ENCODE measurements at regions not wholly inside any gene's neighbourhood (a gene's known extent, or its start where the extent isn't known, plus 50 kb on each side); places are given as distances from the start of the nearest gene placed in this dataset.

- POLR2A ChIA-PET: no interaction called here
Measured at GRCh38 chr2:199602271-199602895, 144.6 kb upstream of the SATB2 start.

GRCh38 chr2:199596549-199596948 is 138.8 kb upstream of the SATB2 start:
- no peak overlapping the region for H3K27ac ChIP-seq (ENCODE audit: extremely low read depth, low read depth, low read length)
- no peaks in the 10 kb centered on the region for H3K9me3 ChIP-seq (ENCODE audit: control insufficient read depth, insufficient read depth, low read depth, low read length)
- ChIA-PET POLR2A (no interaction called here), CTCF (interaction anchor here (0.6 to 1.6 kb wide), 25 partner anchors 10 to 1282 kb away, joined by 3 to 13 read pairs (median 4); no protein-coding TSS in a partner anchor)
- no peaks in the 10 kb centered on the region for H3K36me3 ChIP-seq (ENCODE audit: control insufficient read depth in 2 of 2, insufficient read depth in 1 of 2, low read length in 2 of 2)
- TF ChIP-seq ZNF362 (tag by site-specific recombination; IDR thresholded peaks at IDR 0.05) (0 out of 2 replicates have a peak, but pooled peaks have one; percentile 21), ZNF169 (tag by site-specific recombination; IDR thresholded peaks at IDR 0.05) (no peak), ZNF654 (tag by site-specific recombination; IDR thresholded peaks at IDR 0.05; ENCODE audit: low read depth) (peak; percentile 49)
- no peaks in the 10 kb centered on the region for H3K4me1 ChIP-seq (ENCODE audit: control insufficient read depth, insufficient read depth, low read length)
- H3K4me3 ChIP-seq (ENCODE audit: low read depth, low read length): no peak overlapping the region

More at GRCh38 chr2:199602271-199602895, 144.6 kb upstream of the SATB2 start:
- CTCF ChIA-PET: interaction anchor here (0.6 to 1.4 kb wide), 8 partner anchors 8 to 1288 kb away, joined by 3 to 11 read pairs (median 3); no protein-coding TSS in a partner anchor
- no peak overlapping the region for H3K27ac ChIP-seq (ENCODE audit: extremely low read depth, low read depth, low read length)
- H3K9me3 ChIP-seq (ENCODE audit: control insufficient read depth, insufficient read depth, low read depth, low read length): no peaks in the 10 kb centered on the region
- H3K36me3 ChIP-seq (ENCODE audit: control insufficient read depth in 2 of 2, insufficient read depth in 1 of 2, low read length in 2 of 2): no peaks in the 10 kb centered on the region
- H3K4me3 ChIP-seq (ENCODE audit: low read depth, low read length): no peak overlapping the region
- no peaks in the 10 kb centered on the region for H3K4me1 ChIP-seq (ENCODE audit: control insufficient read depth, insufficient read depth, low read length)
- TF ChIP-seq ZNF248 (tag by site-specific recombination; IDR thresholded peaks at IDR 0.05) (no peak), ZNF654 (tag by site-specific recombination; IDR thresholded peaks at IDR 0.05; ENCODE audit: low read depth) (peak; percentile 23), ZNF366 (tag by site-specific recombination; conservative IDR thresholded peaks at IDR 0.05) (peak; percentile 77)

- ChIA-PET POLR2A (no interaction called here), CTCF (interaction anchor here (0.6 to 1.2 kb wide), 6 partner anchors 7 to 997 kb away, joined by 3 to 4 read pairs (median 3); no protein-coding TSS in a partner anchor)
- TF ChIP-seq ZNF324 (tag by site-specific recombination; IDR thresholded peaks at IDR 0.05): no peak
- TF ChIP-seq ZNF792 (tag by site-specific recombination; IDR thresholded peaks at IDR 0.05): no peak
- TF ChIP-seq ZNF350 (tag by site-specific recombination; IDR thresholded peaks at IDR 0.05): no peak
- TF ChIP-seq ZNF223 (tag by site-specific recombination; IDR thresholded peaks at IDR 0.05): no peak
- TF ChIP-seq ZNF274 (IDR thresholded peaks at IDR 0.05; ENCODE audit: low read length): no peak
- no peak for TF ChIP-seq ZNF274 (tag by site-specific recombination; IDR thresholded peaks at IDR 0.05; ENCODE audit: borderline replicate concordance)
- no peak for TF ChIP-seq ZNF394 (tag by site-specific recombination; IDR thresholded peaks at IDR 0.05; ENCODE audit: borderline replicate concordance)
- TF ChIP-seq ZNF830 (tag by site-specific recombination; IDR thresholded peaks at IDR 0.05; ENCODE audit: low read depth): no peak
- no peak for TF ChIP-seq ZNF558 (tag by site-specific recombination; IDR thresholded peaks at IDR 0.05)
- TF ChIP-seq CTCF (tag by site-specific recombination; IDR thresholded peaks at IDR 0.05): no peak
- TF ChIP-seq ZNF596 (tag by site-specific recombination; IDR thresholded peaks at IDR 0.05): no peak
- no peak for TF ChIP-seq ZNF544 (tag by site-specific recombination; IDR thresholded peaks at IDR 0.05)
- TF ChIP-seq IKZF3 (tag by site-specific recombination; IDR thresholded peaks at IDR 0.05): no peak
- no peak for TF ChIP-seq ZNF184 (tag by site-specific recombination; IDR thresholded peaks at IDR 0.05)
- TF ChIP-seq ZNF19 (tag by site-specific recombination; IDR thresholded peaks at IDR 0.05; ENCODE audit: low read depth): no peak
- no peak for TF ChIP-seq PRDM6 (tag by site-specific recombination; IDR thresholded peaks at IDR 0.05)
- H3K4me3 ChIP-seq (ENCODE audit: low read depth, low read length): no peak overlapping the region
- H3K27ac ChIP-seq (ENCODE audit: extremely low read depth, low read depth, low read length): no peak overlapping the region
- H3K4me1 ChIP-seq (ENCODE audit: control insufficient read depth, insufficient read depth, low read length): 0 out of 2 replicates have a peak, but pooled peaks cover 5% of the 10 kb centered on the region
- no peaks in the 10 kb centered on the region for H3K36me3 ChIP-seq (ENCODE audit: control insufficient read depth in 2 of 2, insufficient read depth in 1 of 2, low read length in 2 of 2)
- no peaks in the 10 kb centered on the region for H3K9me3 ChIP-seq (ENCODE audit: control insufficient read depth, insufficient read depth, low read depth, low read length)
Measured at GRCh38 chr2:199594443-199594842, 136.7 kb upstream of the SATB2 start.

All from HEK293 (cell line).